ENCODE measurements at regions not wholly inside any gene's neighbourhood (a gene's known extent, or its start where the extent isn't known, plus 50 kb on each side); places are given as distances from the start of the nearest gene placed in this dataset.

DNA sequence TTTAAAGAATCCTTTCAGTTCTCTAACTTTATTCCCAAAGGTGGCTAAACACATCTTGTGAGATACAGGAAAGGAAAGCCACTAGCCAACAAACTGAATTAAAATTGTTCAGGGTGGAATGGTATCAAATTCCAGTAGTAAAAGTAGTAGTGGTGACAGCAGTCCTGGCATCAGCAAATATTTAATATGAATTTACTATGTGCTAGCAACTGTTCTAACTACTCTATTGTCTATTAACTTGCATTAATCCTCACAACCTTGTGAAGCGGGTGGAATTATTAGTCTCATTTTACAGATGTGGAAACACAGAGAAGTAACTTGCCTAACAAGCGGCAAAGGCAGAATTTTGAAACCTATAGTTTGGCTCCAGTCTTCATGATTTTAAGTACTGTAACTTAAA is 130.1 kb downstream of the KLF12 start:
- Mint-ChIP-seq H3K36me3 (peaks cover 7% of the 10 kb centered on the region), H3K27me3 (no peaks in the 10 kb centered on the region), H3K27ac (no peak overlapping the region), H3K4me3 (no peak overlapping the region), H3K4me1 (ENCODE audit: unreplicated experiment) (peaks cover 7% of the 10 kb centered on the region), H3K9me3 (no peaks in the 10 kb centered on the region)
- TF ChIP-seq, protein P1, sequence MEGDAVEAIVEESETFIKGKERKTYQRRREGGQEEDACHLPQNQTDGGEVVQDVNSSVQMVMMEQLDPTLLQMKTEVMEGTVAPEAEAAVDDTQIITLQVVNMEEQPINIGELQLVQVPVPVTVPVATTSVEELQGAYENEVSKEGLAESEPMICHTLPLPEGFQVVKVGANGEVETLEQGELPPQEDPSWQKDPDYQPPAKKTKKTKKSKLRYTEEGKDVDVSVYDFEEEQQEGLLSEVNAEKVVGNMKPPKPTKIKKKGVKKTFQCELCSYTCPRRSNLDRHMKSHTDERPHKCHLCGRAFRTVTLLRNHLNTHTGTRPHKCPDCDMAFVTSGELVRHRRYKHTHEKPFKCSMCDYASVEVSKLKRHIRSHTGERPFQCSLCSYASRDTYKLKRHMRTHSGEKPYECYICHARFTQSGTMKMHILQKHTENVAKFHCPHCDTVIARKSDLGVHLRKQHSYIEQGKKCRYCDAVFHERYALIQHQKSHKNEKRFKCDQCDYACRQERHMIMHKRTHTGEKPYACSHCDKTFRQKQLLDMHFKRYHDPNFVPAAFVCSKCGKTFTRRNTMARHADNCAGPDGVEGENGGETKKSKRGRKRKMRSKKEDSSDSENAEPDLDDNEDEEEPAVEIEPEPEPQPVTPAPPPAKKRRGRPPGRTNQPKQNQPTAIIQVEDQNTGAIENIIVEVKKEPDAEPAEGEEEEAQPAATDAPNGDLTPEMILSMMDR (conservative IDR thresholded peaks at IDR 0.05) = no peak
- DNase-seq (ENCODE audit: extremely low spot score, unreplicated experiment) = no peak

DNA sequence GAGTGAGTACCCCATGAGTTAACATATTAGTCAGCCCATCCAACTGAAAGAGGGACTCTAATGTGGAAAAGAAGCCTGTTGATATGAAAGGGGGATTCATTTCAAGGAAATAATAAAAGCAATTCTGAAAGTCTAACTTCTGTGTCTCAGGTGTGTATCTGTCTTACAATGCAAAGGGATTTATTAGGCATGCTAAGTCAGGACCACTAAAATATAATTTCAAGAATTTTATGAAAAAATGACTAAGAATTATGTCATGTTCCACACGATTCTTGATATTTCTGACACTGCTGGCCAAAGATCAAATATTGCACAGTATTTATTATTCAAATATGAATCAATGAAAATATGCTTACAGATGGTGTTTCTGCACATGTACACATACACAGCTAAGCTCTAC is 130.8 kb downstream of the KLF12 start:
- no peak for DNase-seq (ENCODE audit: extremely low spot score, unreplicated experiment)
- TF ChIP-seq, protein P1 (conservative IDR thresholded peaks at IDR 0.05) = no peak
- no peaks in the 10 kb centered on the region for H3K9me3 Mint-ChIP-seq
- no peak overlapping the region for H3K27ac Mint-ChIP-seq
- no peak overlapping the region for H3K4me3 Mint-ChIP-seq
- peaks cover 3% of the 10 kb centered on the region for H3K36me3 Mint-ChIP-seq
- peaks cover 6% of the 10 kb centered on the region for H3K4me1 Mint-ChIP-seq (ENCODE audit: unreplicated experiment)
- H3K27me3 Mint-ChIP-seq = no peaks in the 10 kb centered on the region

DNA sequence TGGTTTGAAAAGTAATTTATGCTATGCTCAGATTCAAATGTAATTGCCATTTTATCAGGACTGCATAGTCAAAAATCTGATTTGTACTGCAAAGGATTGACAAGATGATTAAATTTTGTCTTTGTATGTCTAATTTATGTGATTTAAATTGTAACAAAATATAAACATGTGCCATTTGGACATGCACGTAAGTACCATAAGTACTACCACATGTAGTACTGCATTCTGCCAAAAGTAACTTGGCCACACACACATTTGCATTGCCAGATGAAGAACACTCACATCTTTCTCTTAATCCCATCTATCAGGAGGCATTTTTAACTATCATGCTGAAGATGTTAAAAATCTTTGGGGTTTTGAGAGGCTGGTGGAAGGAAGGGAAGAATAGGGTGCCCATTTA is 133.3 kb downstream of the KLF12 start:
- H3K9me3 Mint-ChIP-seq = no peaks in the 10 kb centered on the region
- no peak overlapping the region for H3K4me3 Mint-ChIP-seq
- no peak for DNase-seq (ENCODE audit: extremely low spot score, unreplicated experiment)
- H3K27ac Mint-ChIP-seq = no peak overlapping the region
- H3K4me1 Mint-ChIP-seq (ENCODE audit: unreplicated experiment) = peaks cover 6% of the 10 kb centered on the region
- TF ChIP-seq, protein P1 (conservative IDR thresholded peaks at IDR 0.05) = no peak
- no peaks in the 10 kb centered on the region for H3K36me3 Mint-ChIP-seq
- H3K27me3 Mint-ChIP-seq = no peaks in the 10 kb centered on the region

DNA sequence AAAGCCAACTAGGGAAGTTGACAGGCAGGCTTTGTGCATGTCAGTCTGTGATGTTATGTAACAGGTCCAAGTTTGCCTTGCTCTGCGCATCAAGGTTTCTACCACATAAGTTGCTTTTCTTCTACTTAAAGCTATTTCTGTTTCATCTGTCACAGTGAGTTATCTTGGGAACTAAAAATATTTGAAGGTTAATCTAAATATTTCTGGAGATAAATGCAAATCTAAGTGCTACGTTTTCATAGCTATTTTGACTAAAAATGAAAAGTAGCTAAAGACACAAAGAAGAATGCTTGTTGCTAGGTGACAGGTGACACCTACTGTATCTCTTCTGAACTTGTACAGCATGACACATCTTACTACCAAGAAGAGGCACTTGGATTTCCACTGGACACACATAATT is 135.6 kb downstream of the KLF12 start:
- H3K4me1 Mint-ChIP-seq (ENCODE audit: unreplicated experiment) = peaks cover 4% of the 10 kb centered on the region
- H3K27ac Mint-ChIP-seq = peak overlapping the region; percentile 61
- TF ChIP-seq, protein P1 (conservative IDR thresholded peaks at IDR 0.05) = no peak
- no peak overlapping the region for H3K4me3 Mint-ChIP-seq
- H3K27me3 Mint-ChIP-seq = no peaks in the 10 kb centered on the region
- no peak for DNase-seq (ENCODE audit: extremely low spot score, unreplicated experiment)
- H3K9me3 Mint-ChIP-seq = no peaks in the 10 kb centered on the region
- peaks cover 9% of the 10 kb centered on the region for H3K36me3 Mint-ChIP-seq

DNA sequence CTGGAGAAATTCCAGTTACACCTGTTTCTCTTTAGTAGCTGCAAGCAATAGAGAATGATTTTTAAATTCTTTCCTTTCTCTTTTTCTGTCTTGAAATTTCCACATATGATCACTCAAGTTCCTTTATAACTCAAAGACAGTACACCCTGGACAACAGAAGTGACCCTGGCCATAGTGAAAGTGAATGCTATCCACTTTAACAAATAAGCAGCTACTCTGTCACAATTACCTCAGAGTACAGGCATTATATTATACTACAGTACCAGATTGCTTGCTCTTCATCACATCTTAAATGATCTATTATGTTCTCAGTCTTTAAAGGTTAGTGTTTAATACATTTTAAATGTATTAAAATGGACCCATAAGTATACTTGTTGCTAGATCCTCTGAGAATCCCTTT is 136.2 kb downstream of the KLF12 start:
- peaks cover 4% of the 10 kb centered on the region for H3K4me1 Mint-ChIP-seq (ENCODE audit: unreplicated experiment)
- peaks cover 14% of the 10 kb centered on the region for H3K36me3 Mint-ChIP-seq
- H3K9me3 Mint-ChIP-seq = no peaks in the 10 kb centered on the region
- no peaks in the 10 kb centered on the region for H3K27me3 Mint-ChIP-seq
- no peak for DNase-seq (ENCODE audit: extremely low spot score, unreplicated experiment)
- TF ChIP-seq, protein P1 (conservative IDR thresholded peaks at IDR 0.05) = no peak
- peak overlapping the region; percentile 61 for H3K27ac Mint-ChIP-seq
- no peak overlapping the region for H3K4me3 Mint-ChIP-seq

DNA sequence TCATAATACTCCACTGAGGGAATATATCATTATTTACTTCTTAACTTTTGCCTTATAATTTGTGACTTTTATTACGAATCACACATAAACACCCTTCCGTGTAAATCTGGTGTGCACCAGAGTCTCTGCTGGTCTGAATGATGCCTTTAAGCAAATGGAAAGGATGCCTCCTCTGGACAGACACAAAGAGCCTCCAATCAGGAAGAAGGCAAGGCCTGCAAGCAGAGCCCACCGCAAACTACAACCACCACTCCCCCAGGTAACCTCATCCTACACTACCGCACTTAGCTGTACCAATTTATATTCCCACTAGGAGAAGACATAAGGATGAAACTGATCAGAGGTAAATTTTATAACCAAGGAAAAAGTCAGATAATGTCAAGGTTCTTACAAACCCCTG is 137.6 kb downstream of the KLF12 start:
- TF ChIP-seq, protein P1 (conservative IDR thresholded peaks at IDR 0.05) = no peak
- Mint-ChIP-seq H3K36me3 (peaks cover 20% of the 10 kb centered on the region), H3K4me3 (no peak overlapping the region), H3K9me3 (no peaks in the 10 kb centered on the region), H3K27me3 (no peaks in the 10 kb centered on the region), H3K4me1 (ENCODE audit: unreplicated experiment) (peaks cover 9% of the 10 kb centered on the region), H3K27ac (no peak overlapping the region)
- no peak for DNase-seq (ENCODE audit: extremely low spot score, unreplicated experiment)

Measured in type B pancreatic cell (in vitro differentiated cells).